Fibroblast of skin of abdomen (primary cell): ENCODE measurements at regions not wholly inside any gene's neighbourhood (a gene's known extent, or its start where the extent isn't known, plus 50 kb on each side); places are given as distances from the start of the nearest gene placed in this dataset.

Experiments used
- DNase-seq: peaks from one replicate; pipeline ENCODE4 v3.0.0-alpha.2; 2013

DNA sequence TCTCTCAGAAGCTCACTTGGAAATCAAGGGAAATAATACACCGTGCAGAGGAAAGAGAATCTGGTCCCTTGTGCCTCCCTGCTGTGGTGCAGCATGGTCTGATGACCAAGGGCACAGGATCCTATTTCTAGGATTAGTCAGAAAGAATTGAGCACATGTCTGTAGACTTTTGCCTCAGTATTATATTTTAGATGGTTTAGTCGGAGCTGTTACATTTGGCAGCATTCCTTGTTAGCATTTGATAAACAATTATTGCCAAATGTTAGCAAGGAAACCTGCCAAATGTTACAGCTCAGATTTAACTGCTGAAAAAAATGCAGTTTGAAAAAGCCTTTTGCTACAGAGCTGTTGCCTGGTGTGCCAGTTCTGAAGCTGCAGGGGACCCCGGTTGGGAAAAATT, 183.5 kb upstream of the DPYD start:
- DNase-seq = peak; percentile 84

DNA sequence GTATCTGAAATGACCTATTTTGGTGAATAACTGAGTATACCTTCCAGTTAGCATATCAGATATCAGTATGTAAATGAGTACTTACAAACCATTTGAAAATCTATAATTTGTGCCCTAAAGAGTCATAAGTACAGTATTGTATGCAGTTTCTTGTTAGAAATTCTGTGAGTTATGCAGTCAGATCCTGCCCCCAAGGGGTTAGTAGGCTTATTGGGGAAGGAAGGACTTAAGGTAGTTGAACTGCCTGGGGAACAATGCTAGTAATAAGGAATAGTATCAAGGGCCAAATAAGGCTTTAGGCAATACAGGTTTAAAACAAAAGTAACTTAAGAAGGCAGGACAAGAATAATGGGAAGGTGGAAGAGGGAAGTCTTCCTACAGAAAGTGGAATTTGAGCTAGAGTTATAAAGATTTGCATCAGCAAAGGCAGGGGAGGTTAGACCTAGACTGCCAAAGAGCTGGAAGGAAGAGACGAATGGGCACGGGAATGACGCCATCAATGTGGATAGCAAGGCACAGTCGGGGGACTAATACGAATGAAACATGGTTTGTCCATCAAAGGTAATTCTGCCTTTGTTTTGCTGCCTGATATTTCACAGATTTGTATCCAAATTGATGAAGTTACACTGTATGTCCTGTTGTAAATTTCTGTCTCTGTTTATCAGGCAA, 182.9 kb upstream of the DPYD start:
- DNase-seq = peak; percentile 41

DNA sequence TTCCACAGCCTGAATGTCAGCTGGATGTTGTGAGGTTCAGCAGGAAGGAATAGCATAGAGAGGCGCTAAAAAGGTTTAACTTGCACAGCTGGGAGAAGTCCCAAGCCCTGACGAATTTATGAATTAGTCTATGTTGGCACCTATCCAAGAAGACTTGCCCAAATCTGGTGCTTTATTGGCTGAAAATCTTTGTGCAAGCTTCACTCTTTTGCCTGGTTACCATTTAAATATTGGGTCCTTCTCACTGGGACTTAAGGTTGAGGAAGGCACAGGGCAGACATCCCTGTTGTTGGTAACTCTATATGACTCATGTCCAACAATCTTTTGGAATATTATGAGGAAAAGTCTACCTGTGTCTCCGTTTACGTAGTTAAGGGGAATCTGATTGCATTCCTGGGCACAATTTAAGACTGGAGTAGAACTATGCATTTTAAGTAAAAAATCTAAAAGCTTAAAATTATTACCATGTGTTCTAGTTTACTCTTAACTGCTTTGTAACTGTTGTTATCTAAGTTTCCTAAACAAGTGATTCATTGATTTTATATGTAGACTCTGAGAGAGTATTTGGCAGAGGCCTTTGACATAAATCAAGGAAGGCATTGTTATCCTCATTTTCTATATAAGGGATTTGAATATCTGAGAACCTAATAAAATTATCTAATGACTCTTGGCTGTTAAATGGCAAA, 181.7 kb upstream of the DPYD start:
- peak; percentile 41 for DNase-seq

DNA sequence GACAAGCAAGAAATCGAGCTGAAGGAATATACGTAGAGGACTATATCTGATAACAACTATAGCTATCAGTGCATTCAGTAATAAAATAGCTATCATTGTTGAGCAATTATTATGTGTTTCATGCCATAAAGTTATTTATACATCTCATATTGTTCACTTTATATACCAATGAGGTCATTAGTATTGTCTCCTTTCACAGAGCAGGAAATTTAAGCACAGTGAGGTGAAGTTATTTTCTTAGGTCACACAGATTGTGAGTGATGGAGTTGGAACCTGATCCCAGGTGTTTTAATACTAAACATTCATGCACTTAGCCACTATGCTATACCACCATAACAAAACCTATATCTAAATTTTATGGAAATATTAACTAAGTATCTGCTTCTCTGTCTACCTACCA, 180.5 kb upstream of the DPYD start:
- no peak for DNase-seq

DNA sequence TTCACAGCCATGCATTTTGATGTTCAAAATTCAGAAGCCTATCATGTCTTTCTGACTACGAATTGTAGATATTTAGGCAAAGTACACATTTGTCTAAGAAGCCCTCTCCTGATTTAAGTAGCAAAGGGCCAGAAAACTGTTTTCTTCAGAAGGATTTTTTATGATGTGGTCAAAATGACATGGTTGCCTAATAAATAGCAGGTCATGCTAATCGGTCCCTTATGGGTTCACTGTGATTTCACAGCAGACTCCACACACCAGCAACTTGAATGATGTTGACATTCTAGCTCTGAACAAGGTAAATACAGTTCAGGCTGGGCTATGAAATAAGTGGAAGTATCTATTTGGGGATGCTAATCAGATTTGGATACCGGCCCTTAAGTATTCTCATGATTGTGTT, 178.7 kb upstream of the DPYD start:
- peak; percentile 55 for DNase-seq

DNA sequence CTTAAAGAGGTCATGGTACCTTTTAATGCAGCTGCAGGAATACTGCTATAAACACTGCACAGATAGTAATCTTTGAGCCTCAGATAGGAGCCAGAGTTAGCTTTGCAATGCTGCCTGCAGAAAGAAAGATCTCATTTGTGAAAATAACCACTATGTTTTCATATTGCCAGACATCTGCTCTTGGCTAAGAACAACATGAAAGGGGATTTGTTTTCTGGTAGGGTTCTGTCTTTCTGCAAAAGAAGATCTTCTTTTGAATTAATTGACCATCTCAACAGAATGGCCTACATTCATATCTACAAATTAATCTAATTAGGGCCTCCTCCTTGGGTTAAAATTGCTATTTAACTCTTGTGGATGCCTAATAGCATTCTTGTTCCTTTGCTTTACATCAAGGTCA, 177.6 kb upstream of the DPYD start:
- DNase-seq = no peak

DNA sequence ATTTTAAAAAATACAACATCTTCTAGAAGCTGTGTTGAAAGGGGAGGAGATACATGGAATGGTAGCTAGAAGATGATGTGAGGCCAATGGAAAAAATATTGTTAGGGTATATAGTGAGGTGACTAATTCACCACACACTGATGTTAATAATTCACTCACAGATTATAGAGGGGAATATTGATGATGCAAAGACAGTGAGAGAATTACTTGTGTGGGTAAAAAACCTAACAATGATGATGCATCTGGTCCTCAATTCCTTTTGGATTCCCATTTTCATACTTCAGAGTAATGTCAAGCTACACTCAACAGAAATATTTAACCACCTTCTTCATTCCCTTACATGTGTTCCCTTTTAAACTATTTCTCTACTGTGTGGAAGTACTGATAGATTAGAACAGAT, 169.5 kb upstream of the DPYD start:
- peak; percentile 95 for DNase-seq

DNA sequence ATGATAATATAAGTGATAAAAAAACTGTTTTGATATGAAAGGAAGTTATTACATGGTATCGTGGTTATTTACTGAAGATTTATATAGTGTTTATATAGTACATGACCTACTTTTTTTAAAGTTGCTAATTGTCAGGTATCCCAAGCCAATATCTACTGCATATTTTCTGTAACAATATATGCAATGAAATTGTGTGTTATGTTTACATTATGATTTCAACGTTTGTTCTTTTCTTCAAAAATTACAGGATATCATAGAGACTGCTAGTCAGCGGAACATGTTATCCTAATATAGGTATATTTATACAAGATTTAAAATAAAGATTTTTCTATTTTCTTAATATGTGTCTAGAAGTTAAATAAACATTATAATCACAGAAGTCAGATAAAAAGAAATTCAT, 167.5 kb upstream of the DPYD start:
- DNase-seq = no peak

DNA sequence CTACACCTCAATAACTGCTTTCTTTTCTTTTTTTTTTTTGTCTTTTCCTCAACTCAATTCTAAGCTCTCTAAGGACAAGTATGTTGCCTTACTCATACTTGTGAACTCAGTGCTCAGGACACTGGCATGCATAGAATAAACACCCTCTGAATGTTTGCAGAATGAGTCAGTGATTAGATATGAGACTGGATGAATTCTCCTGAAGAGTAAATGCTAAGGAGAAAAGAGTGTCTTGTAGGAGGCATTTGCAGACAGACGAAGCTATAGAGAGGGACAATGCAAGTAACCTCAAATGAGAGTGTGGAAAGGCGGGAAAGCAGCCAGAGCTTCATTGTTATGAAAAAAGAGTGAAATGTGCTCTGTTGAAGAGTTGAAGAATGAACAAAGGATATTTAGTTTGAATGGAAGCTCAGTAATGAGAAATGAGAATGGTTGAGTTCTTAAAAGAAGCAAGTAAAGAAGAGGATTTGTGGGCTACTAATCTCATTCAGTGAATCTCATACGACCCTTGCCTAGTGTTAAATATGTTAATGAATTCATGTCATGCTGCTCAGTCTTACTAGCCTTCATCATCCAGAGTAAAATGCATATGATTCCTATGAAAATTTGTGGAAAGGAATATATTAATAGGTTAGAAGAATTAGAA, 166.1 kb upstream of the DPYD start:
- peak; percentile 99 for DNase-seq

DNA sequence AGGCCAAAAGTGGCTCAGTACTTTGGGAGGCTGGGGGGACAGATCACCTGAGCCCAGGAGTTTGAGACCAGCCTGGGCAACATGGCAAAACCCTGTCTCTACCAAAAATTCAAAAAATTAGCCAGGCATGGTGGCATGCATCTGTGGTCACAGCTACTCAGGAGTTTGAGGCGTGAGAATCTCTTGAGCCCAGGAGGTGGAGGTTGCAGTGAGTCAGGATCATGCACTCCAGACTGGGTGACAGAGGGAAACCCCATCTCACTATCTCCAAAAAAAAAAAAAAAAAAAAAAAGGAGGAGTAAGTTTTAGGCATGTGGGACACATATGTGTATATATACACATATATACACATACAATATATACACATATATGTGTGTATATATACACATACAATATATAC, 165.3 kb upstream of the DPYD start:
- peak; percentile 73 for DNase-seq

DNA sequence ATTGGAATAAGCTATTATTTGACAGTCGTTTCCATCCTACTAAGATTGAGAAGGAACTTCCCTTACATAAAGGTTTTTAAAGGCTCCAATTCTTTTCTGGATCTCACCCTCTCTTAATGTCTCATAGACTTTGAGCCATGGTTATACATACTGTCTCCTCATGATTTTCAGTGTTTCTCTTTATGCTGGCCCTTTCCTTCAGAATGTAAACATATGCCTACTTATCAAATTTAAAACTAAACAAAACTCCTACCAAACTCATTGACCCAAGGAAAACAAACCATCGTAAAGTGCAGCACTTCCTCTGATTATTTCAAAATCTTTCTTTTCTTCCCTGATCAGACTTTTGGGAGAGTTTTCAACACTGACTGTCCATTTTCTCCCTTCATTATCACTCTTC, 163.4 kb upstream of the DPYD start:
- no peak for DNase-seq

DNA sequence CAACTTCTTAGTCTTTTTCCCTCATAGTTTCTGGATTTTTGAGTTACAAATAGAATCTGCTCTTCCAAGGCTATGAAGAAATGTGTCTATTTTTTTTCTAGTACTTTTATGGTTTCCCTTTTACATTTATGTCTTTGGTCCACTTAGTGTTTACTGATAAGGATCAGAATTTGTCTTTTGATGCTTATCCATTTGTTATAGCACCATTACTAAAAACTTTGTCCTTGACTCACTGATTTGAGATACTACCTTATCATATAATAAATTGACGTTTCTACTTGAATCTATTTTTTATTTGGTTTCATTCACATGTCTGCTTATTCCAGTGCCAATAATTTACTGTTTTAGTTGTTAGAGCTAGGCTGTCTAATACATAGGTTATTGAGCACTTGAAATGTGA, 161.1 kb upstream of the DPYD start:
- no peak for DNase-seq

DNA sequence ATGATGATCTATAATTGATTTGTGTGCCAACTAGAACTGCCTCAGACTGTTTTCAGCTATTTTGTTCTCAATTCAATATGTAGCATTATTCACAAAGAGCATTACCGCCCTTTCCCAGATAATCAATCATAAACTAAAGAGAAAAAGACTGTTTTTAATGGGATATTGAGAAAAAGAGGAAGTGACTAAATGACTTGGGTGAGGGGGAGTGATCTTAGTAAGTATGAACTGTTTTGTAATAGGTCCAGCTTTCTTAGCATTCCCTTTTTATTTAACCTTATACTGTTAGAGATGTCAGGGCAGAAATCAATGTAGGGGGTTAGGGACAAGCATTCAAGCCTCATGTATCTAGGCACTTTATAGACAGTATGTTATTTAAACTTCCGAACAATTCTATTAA, 157.8 kb upstream of the DPYD start:
- no peak for DNase-seq

DNA sequence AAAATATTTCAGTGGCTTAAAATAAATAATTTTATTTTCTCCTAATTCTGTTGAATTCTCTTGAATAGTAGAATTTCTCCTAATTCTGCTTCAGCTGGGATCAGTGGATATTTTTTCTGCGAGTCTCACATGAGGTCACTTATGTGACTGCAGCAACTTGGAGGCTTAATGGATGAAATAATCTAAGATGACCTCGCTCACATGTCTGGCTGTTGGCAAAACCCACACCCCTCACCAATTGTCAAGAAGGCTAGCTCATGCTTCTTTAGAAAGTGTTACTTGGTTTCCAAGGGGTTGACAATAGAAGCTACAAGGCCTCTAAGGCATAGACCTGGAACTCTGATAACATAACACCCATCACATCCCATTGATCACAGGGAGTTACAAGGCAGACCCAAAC, 156.9 kb upstream of the DPYD start:
- DNase-seq = peak; percentile 37

DNA sequence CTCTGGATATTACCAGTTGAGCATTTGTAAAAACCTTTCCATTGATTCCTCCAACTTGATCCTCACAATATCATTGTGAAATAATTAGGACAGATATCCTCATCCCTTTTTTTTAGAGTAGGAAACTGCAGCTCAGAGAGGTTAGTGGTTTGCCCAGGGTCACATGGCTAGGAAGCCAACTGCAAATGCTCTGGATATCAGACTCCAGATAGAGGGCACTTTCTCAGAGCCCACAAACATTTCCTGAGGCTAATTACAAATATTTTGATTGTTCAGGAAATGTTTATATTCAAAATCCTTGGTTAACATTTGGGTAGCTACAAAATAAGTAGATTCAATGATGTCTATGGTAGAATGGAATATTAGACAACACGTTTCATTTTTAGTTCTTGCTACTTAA, 154.8 kb upstream of the DPYD start:
- DNase-seq = no peak

DNA sequence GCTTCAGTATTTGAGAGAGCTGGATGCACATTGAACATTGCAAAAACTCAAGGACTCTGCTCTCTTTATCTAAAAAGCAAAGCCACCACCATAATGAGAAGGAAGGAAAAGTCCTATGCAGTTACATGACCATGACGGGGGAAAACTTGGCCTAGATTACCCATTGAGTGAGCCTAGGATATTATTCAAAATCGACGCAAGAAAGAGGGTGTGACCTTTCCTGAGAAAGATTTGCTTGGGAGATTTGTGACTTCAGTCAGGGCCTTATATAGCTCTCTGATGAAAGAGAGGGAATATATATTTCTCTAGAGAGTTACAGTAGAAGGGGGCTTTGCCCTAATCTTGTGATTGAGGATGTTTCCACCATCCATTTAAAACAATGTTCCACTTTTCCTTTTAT, 153.0 kb upstream of the DPYD start:
- no peak for DNase-seq

DNA sequence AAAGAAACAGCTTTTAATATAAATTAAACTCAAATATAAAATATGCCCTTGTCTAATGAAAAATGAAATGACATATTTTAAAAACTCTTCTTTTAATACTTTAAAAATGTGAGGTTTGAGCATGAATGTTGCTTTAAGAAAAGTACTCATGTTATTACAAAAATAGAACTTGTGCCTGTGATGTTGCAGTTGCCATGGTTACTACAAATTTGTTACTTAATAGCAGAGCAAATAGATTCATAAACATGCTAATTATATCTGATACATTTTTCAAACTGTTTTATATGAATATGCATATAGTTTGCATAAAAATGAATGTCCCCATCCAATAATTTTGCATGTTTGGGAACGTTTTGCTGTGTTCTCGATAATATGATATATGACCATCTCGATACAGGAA, 152.3 kb upstream of the DPYD start:
- DNase-seq = no peak

DNA sequence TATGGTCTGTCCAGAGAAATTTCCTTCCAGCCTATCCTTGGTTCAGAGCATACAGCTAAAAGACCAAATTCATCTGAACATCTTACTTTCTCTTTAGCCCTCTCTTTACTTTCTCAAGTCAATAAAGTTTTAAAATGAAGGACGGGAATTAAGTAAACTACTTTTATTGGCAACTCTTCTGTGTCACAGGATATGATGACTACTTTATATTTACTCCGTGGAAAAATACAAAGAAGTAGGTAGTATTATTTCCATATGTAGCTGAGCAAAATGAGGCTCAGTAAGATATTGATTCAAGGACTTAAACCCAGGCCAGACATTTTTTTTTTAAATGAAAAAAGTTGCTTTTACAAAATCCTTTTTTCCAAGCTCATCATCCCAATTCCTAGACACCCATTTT, 151.2 kb upstream of the DPYD start:
- no peak for DNase-seq

DNA sequence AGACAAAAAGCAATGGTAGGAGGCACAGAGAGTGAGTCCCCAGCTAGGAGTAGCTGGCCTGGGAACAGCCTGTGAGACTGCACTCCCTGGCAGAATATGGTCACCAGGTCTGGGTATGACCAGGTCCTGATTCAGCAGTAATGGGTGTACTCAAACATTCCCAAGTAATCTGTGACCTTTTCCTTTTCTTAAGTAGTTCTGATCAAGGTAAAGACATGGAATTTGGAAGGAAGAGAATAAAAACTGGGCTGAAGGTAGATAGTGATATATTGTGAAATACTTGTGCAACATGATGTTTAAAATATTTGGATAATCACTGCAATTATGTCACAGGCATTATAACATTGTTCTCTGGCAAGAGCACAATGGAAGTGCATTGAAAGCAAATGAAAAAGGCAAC, 147.2 kb upstream of the DPYD start:
- no peak for DNase-seq

DNA sequence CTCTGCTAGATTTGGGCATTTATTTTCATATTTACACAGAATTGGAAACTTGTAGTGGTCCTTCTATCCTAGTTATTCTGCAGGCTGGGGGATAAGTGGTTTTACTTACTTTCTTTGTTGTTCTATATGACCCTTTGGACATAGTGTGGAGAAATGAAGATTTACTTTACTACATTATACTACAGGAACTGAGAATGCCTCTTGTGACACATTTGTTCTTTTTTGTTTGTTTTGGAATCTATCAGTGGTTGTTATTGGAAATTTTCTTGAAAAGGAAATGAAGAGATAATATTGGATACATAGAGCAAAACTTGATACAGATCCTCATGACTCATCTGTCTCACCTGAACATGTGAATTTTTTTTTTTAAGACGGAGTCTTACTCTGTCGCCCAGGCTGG, 146.1 kb upstream of the DPYD start:
- DNase-seq = no peak

DNA sequence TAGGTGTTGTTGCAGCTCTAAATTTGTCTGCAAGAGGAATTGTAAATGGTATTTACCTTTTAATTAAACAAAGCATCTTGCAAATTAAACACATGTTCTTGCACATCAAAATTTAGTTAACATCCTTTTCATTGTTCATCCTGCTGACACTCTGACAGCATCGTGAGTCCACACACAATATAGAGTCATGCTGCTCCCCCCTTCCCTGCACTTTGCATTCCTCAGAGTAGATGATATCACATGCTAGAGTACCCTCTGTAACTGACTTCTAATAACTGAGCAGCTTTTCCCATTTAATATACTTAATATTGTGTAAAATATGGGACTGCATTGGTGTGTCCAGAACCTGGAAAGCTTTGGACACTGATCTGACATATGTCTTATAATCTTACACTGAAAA, 138.8 kb upstream of the DPYD start:
- peak; percentile 48 for DNase-seq

DNA sequence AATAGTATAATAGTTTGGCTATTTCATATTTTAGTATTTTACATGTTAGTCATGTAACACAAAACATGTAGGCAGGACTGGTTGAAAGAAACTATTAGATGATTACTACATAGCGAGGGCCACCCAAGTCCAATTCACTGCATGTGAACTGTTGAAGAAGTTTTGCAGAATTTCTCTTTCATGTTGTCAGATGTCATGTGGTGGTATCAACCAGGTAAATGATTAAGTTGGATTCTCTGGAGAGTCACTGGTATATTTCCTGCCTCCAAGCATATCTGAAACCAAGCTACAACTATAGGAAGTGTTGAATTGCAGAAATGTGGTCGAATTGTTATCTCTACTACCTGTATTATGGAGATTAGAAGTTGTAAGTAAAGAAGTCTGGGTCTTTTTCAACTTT, 137.8 kb upstream of the DPYD start:
- DNase-seq = no peak

DNA sequence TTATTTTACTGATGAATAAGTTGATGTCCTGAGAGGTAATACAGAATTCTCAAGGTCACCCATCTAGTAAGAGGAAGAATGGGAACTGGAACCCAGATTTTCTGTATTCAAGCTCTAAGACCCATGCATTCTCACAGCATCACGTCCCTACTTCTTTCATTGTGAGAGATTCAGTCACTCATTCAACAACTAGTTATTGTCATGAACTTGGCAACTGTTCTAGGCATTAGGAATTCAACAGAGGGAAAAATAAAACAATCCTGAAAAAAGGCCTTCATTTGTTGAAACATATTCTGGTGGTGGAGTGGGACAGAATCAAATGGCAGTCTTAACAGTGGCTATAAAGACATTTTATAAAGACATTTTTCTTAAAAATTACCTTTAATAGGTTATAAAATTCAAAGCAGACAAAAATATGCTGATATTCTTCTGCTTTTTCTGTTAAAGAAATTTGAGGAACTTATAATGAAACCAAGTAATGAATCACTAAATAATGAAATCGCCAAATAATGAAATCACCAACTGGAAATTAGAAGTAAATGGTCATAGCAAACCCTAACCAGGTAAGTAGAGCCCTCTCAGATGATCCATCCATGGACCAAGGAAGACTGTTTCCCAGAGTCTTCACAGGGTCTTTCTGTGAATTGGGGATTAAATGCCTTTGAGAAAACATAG, 136.5 kb upstream of the DPYD start:
- DNase-seq = no peak

DNA sequence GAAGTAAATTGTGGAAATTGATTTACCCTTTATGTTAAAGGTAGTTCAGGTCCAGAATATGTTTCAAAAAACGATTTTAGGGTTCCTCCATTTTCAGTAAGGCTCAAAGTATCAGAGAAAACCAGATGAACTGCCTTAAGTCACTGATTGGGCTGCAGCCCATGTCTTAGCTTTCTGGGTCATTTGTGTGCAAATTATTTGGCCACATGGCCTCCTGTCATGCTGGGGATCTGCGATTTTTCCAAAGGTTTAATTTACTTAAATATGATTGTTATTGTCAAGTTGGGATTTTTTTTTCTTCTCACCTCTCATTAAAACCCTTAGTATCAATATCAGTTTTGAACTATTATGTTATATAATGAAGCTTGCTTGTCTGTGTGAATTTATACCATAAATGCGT, 135.9 kb upstream of the DPYD start:
- no peak for DNase-seq
